HepG2 (cell line): ENCODE measurements at regions not wholly inside any gene's neighbourhood (a gene's known extent, or its start where the extent isn't known, plus 50 kb on each side); places are given as distances from the start of the nearest gene placed in this dataset.

Experiments
- ATF7 ChIP-seq, 2 experiments: fragments of 450-650 bp in 1 of 2; sonication (generic) in 1 of 2; formaldehyde crosslinking in 1 of 2; IDR thresholded peaks; 2 replicates each; pipeline versions ENCODE4 v1.4.0 to v1.6.1; 2016 to 2020; ENCODE audit warnings: antibody characterized with exemption in 1 of 2, mild to moderate bottlenecking in 1 of 2, missing genetic modification reagents in 1 of 2
- BHLHE40 ChIP-seq: IDR thresholded peaks from 2 replicates; pipeline ENCODE4 v1.6.1; 2011; ENCODE audit warnings: low read length, improper control_type of control experiment
- HNF4A ChIP-seq: sonication (generic); formaldehyde crosslinking; IDR thresholded peaks from 2 replicates; pipeline ENCODE4 v1.4.0; 2020; ENCODE audit warnings: missing genetic modification reagents
- JARID2 ChIP-seq: sonication (generic); formaldehyde crosslinking; IDR thresholded peaks from 2 replicates; pipeline ENCODE4 v1.8.1; 2023; ENCODE audit warnings: missing genetic modification reagents, inconsistent platforms; ENCODE audit not compliant: insufficient replicate concordance
- MXI1 ChIP-seq: IDR thresholded peaks from 3 replicates; pipeline ENCODE4 v1.6.1; 2012; ENCODE audit warnings: low read depth, low read length, inconsistent platforms, borderline replicate concordance
- NBN ChIP-seq: fragments of 450-650 bp; conservative IDR thresholded peaks from 2 replicates; pipeline ENCODE4 v1.6.1; 2017
- NFRKB ChIP-seq: fragments of 450-650 bp; IDR thresholded peaks from 2 replicates; pipeline ENCODE4 v1.6.1; 2017
- PAWR ChIP-seq: sonication (generic); formaldehyde crosslinking; IDR thresholded peaks from 2 replicates; pipeline ENCODE4 v1.4.0; 2020; ENCODE audit warnings: missing genetic modification reagents, mild to moderate bottlenecking, borderline replicate concordance
- RBAK ChIP-seq: sonication (generic); formaldehyde crosslinking; IDR thresholded peaks from 2 replicates; pipeline ENCODE4 v1.5.1; 2020; ENCODE audit warnings: mild to moderate bottlenecking, missing genetic modification reagents
- SRSF9 ChIP-seq: fragments of 200-400 bp; formaldehyde crosslinking; IDR thresholded peaks from 2 replicates; pipeline ENCODE4 v1.6.1; 2018; ENCODE audit warnings: borderline replicate concordance, mild to moderate bottlenecking, low read depth, low read length; ENCODE audit not compliant: insufficient read depth, poor library complexity, severe bottlenecking
- ZFP36L1 ChIP-seq: sonication (generic); formaldehyde crosslinking; IDR thresholded peaks from 2 replicates; pipeline ENCODE4 v1.8.0; 2022; ENCODE audit warnings: mild to moderate bottlenecking, missing genetic modification reagents, moderate library complexity
- ZNF207 ChIP-seq: fragments of 450-650 bp; IDR thresholded peaks from 2 replicates; pipeline ENCODE4 v1.6.1; 2016; ENCODE audit warnings: antibody characterized with exemption, borderline replicate concordance
- ZNF282 ChIP-seq: fragments of 450-650 bp; IDR thresholded peaks from 2 replicates; pipeline ENCODE4 v1.6.1; 2018; ENCODE audit not compliant: partially characterized antibody
- TF ChIP-seq, protein P1 (sequence below), 2 experiments: IDR thresholded peaks; 2 replicates each; pipeline ENCODE4 v1.6.1; 2011 to 2012; ENCODE audit warnings: low read length in 2 of 2, borderline replicate concordance in 1 of 2, low read depth in 1 of 2, mild to moderate bottlenecking in 1 of 2, moderate library complexity in 1 of 2
- TF ChIP-seq, protein P2 (sequence below): sonication (generic); formaldehyde crosslinking; conservative IDR thresholded peaks from 2 replicates; pipeline ENCODE4 v1.5.0; 2020; ENCODE audit warnings: missing genetic modification reagents
- TF ChIP-seq, protein P3 (sequence below): fragments of 450-650 bp; IDR thresholded peaks from 2 replicates; pipeline ENCODE4 v1.6.1; 2017
- TF ChIP-seq, protein P4 (sequence below): sonication (generic); formaldehyde crosslinking; IDR thresholded peaks from 2 replicates; pipeline ENCODE4 v1.4.0; 2020; ENCODE audit warnings: missing genetic modification reagents
- TF ChIP-seq, protein P5 (sequence below): sonication (generic); formaldehyde crosslinking; IDR thresholded peaks from 2 replicates; pipeline ENCODE4 v1.8.0; 2023; ENCODE audit warnings: mild to moderate bottlenecking, missing genetic modification reagents

DNA sequence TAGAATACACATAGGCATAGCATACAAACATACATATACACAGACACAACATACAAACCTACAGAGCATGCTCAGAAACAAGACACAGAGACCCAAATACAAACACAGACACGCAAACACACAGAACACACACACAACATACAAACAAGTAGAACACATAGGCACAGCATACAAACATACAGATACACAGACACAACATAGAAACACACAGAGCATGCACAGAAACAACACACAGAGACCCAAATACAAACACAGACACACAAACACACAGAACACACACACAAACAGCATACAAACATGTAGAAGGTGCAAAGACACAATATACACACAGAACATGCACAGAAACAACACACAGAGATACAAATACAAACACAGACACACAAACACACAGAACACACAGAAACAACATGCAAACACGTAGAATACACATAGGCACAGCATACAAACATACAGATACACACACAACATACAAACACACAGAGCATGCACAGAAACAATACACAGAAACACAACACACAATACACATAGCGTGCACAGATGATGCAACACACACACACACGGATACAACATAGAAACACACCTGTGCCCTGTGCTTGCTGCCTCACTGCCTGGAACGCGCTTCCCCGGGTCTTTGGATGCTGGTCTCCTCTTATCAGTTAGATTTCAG is 469.0 kb upstream of the CDH4 start (continued):
- TF ChIP-seq, protein P1, sequence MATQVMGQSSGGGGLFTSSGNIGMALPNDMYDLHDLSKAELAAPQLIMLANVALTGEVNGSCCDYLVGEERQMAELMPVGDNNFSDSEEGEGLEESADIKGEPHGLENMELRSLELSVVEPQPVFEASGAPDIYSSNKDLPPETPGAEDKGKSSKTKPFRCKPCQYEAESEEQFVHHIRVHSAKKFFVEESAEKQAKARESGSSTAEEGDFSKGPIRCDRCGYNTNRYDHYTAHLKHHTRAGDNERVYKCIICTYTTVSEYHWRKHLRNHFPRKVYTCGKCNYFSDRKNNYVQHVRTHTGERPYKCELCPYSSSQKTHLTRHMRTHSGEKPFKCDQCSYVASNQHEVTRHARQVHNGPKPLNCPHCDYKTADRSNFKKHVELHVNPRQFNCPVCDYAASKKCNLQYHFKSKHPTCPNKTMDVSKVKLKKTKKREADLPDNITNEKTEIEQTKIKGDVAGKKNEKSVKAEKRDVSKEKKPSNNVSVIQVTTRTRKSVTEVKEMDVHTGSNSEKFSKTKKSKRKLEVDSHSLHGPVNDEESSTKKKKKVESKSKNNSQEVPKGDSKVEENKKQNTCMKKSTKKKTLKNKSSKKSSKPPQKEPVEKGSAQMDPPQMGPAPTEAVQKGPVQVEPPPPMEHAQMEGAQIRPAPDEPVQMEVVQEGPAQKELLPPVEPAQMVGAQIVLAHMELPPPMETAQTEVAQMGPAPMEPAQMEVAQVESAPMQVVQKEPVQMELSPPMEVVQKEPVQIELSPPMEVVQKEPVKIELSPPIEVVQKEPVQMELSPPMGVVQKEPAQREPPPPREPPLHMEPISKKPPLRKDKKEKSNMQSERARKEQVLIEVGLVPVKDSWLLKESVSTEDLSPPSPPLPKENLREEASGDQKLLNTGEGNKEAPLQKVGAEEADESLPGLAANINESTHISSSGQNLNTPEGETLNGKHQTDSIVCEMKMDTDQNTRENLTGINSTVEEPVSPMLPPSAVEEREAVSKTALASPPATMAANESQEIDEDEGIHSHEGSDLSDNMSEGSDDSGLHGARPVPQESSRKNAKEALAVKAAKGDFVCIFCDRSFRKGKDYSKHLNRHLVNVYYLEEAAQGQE (IDR thresholded peaks at IDR 0.05; ENCODE audit: borderline replicate concordance in 1 of 2, low read depth in 1 of 2, low read length in 2 of 2) = no peak
- TF ChIP-seq NFRKB = peak; percentile 32; the same call in 1 of the 2 replicates
- no peak for TF ChIP-seq HNF4A
- 0 out of 2 replicates have a peak, but pooled peaks have one; percentile 64 for TF ChIP-seq ZNF207
- TF ChIP-seq, protein P2, sequence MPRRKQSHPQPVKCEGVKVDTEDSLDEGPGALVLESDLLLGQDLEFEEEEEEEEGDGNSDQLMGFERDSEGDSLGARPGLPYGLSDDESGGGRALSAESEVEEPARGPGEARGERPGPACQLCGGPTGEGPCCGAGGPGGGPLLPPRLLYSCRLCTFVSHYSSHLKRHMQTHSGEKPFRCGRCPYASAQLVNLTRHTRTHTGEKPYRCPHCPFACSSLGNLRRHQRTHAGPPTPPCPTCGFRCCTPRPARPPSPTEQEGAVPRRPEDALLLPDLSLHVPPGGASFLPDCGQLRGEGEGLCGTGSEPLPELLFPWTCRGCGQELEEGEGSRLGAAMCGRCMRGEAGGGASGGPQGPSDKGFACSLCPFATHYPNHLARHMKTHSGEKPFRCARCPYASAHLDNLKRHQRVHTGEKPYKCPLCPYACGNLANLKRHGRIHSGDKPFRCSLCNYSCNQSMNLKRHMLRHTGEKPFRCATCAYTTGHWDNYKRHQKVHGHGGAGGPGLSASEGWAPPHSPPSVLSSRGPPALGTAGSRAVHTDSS (CRISPR knock-in tag) = no peak
- TF ChIP-seq MXI1 = no peak
- TF ChIP-seq, protein P3, sequence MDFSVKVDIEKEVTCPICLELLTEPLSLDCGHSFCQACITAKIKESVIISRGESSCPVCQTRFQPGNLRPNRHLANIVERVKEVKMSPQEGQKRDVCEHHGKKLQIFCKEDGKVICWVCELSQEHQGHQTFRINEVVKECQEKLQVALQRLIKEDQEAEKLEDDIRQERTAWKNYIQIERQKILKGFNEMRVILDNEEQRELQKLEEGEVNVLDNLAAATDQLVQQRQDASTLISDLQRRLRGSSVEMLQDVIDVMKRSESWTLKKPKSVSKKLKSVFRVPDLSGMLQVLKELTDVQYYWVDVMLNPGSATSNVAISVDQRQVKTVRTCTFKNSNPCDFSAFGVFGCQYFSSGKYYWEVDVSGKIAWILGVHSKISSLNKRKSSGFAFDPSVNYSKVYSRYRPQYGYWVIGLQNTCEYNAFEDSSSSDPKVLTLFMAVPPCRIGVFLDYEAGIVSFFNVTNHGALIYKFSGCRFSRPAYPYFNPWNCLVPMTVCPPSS = peak; percentile 97
- peak; percentile 23 for TF ChIP-seq ZNF282
- no peak for TF ChIP-seq PAWR
- no peak for TF ChIP-seq BHLHE40
- peak; percentile 61 for TF ChIP-seq ATF7 (IDR thresholded peaks at IDR 0.05)
- no peak for TF ChIP-seq ATF7 (CRISPR knock-in tag; IDR thresholded peaks at IDR 0.05)
- TF ChIP-seq, protein P4, sequence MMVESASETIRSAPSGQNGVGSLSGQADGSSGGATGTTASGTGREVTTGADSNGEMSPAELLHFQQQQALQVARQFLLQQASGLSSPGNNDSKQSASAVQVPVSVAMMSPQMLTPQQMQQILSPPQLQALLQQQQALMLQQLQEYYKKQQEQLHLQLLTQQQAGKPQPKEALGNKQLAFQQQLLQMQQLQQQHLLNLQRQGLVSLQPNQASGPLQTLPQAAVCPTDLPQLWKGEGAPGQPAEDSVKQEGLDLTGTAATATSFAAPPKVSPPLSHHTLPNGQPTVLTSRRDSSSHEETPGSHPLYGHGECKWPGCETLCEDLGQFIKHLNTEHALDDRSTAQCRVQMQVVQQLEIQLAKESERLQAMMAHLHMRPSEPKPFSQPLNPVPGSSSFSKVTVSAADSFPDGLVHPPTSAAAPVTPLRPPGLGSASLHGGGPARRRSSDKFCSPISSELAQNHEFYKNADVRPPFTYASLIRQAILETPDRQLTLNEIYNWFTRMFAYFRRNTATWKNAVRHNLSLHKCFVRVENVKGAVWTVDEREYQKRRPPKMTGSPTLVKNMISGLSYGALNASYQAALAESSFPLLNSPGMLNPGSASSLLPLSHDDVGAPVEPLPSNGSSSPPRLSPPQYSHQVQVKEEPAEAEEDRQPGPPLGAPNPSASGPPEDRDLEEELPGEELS (CRISPR knock-in tag) = no peak
- TF ChIP-seq SRSF9 = no peak
- no peak for TF ChIP-seq JARID2
- TF ChIP-seq, protein P5, sequence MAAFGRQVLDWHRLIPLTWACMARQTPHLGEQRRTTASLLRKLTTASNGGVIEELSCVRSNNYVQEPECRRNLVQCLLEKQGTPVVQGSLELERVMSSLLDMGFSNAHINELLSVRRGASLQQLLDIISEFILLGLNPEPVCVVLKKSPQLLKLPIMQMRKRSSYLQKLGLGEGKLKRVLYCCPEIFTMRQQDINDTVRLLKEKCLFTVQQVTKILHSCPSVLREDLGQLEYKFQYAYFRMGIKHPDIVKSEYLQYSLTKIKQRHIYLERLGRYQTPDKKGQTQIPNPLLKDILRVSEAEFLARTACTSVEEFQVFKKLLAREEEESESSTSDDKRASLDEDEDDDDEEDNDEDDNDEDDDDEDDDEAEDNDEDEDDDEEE = no peak
- TF ChIP-seq ZFP36L1 = no peak
- peak; percentile 97 for TF ChIP-seq NBN
- no peak for TF ChIP-seq RBAK
